SK-N-SH (cell line): ENCODE measurements at regions not wholly inside any gene's neighbourhood (a gene's known extent, or its start where the extent isn't known, plus 50 kb on each side); places are given as distances from the start of the nearest gene placed in this dataset.

Experiments
- CTCF ChIA-PET: fragments of 300-600, 350-600 bp; formaldehyde crosslinking; extraction: SDS; loops from one replicate; lab custom pipeline; 2021; lab: Yijun Ruan, JAX
- POLR2A ChIA-PET: fragments of 350-600 bp; sonication (Branson Sonifier 250); formaldehyde crosslinking; extraction: SDS; loops from one replicate; lab custom pipeline; 2020; ENCODE audit warnings: antibody characterized with exemption, inconsistent platforms; lab: Yijun Ruan, JAX
- DNase-seq: peaks from one replicate; pipeline ENCODE4 v3.0.0; 2012
- H2AFZ ChIP-seq: fragments of 200-600 bp; sonication (generic); 2 replicates; pipeline ENCODE4 v1.8.1; 2016; ENCODE audit warnings: antibody characterized with exemption, mild to moderate bottlenecking, low read depth
- H3F3A ChIP-seq: fragments of 200-600 bp; sonication (generic); replicated peaks from 2 replicates; pipeline ENCODE3; 2016; ENCODE audit warnings: antibody characterized with exemption, mild to moderate bottlenecking; ENCODE audit not compliant: insufficient read depth
- H3K27ac ChIP-seq, 2 experiments: fragments of 200-500 bp in 1 of 2; fragments of 200-600 bp in 1 of 2; sonication (Bioruptor generic) in 1 of 2; sonication (generic), shearing (Covaris generic) in 1 of 2; 2 replicates each; pipeline versions ENCODE4 v1.5.1 to v1.6.1; 2014 to 2016; ENCODE audit warnings: low read depth in 2 of 2, inconsistent platforms in 1 of 2, low read length in 1 of 2, mild to moderate bottlenecking in 1 of 2, mixed read lengths in 1 of 2
- H3K27me3 ChIP-seq: fragments of 200-600 bp; sonication (generic), shearing (Covaris generic); 2 replicates; pipeline ENCODE4 v1.6.1; 2016; ENCODE audit warnings: mixed run types; ENCODE audit not compliant: insufficient read depth
- H3K36me3 ChIP-seq, 2 experiments: fragments of 200-500 bp in 1 of 2; fragments of 200-600 bp in 1 of 2; sonication (Bioruptor generic) in 1 of 2; sonication (generic) in 1 of 2; replicated peaks in 1 of 2; 2 replicates each; pipeline versions ENCODE3 to v1.5.1; 2014 to 2016; ENCODE audit warnings: low read length in 1 of 2, mild to moderate bottlenecking in 1 of 2; ENCODE audit not compliant: insufficient read depth in 2 of 2, control insufficient read depth in 1 of 2
- H3K4me1 ChIP-seq, 2 experiments: fragments of 200-500 bp in 1 of 2; fragments of 200-600 bp in 1 of 2; sonication (Bioruptor generic) in 1 of 2; sonication (generic), shearing (Covaris generic) in 1 of 2; 2 replicates each; pipeline versions ENCODE4 v1.5.1 to v1.6.1; 2014 to 2016; ENCODE audit warnings: low read depth in 1 of 2, low read length in 1 of 2, mixed run types in 1 of 2; ENCODE audit not compliant: insufficient read depth in 2 of 2, control insufficient read depth in 1 of 2
- H3K4me2 ChIP-seq: fragments of 200-600 bp; sonication (generic), shearing (Covaris generic); 2 replicates; pipeline ENCODE4 v1.6.1; 2017; ENCODE audit warnings: mixed run types
- H3K4me3 ChIP-seq, 2 experiments: fragments of 200-500 bp in 1 of 2; fragments of 200-600 bp in 1 of 2; sonication (Bioruptor generic) in 1 of 2; sonication (generic), shearing (Covaris generic) in 1 of 2; 2 replicates each; pipeline versions ENCODE4 v1.5.1 to v1.8.1; 2014 to 2016; ENCODE audit warnings: low read depth in 2 of 2, inconsistent platforms in 1 of 2, low read length in 1 of 2, mild to moderate bottlenecking in 1 of 2, mixed read lengths in 1 of 2, moderate library complexity in 1 of 2
- H3K79me2 ChIP-seq: fragments of 200-600 bp; sonication (generic); 2 replicates; pipeline ENCODE4 v1.8.1; 2017; ENCODE audit warnings: mild to moderate bottlenecking; ENCODE audit not compliant: insufficient read depth
- H3K9ac ChIP-seq: fragments of 200-600 bp; sonication (generic); 2 replicates; pipeline ENCODE4 v1.6.1; 2017; ENCODE audit warnings: mixed run types
- H3K9me2 ChIP-seq: fragments of 200-600 bp; sonication (generic); 2 replicates; pipeline ENCODE4 v1.6.1; 2017; ENCODE audit warnings: mixed run types
- H3K9me3 ChIP-seq: fragments of 200-600 bp; sonication (generic); 2 replicates; pipeline ENCODE4 v1.6.1; 2017; ENCODE audit warnings: mixed run types, mild to moderate bottlenecking, moderate library complexity
- H4K20me1 ChIP-seq: fragments of 200-600 bp; sonication (generic); 2 replicates; pipeline ENCODE4 v1.6.1; 2017; ENCODE audit warnings: mild to moderate bottlenecking, mixed run types; ENCODE audit not compliant: insufficient read depth
- CTCF ChIP-seq: fragments of 200-600 bp; sonication (generic); IDR thresholded peaks from 2 replicates; pipeline ENCODE4 v1.6.1; 2017; ENCODE audit warnings: antibody characterized with exemption, mild to moderate bottlenecking, moderate library complexity
- ELF1 ChIP-seq: IDR thresholded peaks from 2 replicates; pipeline ENCODE4 v1.4.0; 2012
- EP300 ChIP-seq, 2 experiments: IDR thresholded peaks; 2 replicates each; pipeline versions ENCODE4 v1.4.0 to v1.6.1; 2012; ENCODE audit warnings: borderline replicate concordance in 1 of 2, low read depth in 1 of 2, low read length in 1 of 2
- FOXJ3 ChIP-seq: sonication (generic); formaldehyde crosslinking; IDR thresholded peaks from 2 replicates; pipeline ENCODE4 v1.5.1; 2020; ENCODE audit warnings: mild to moderate bottlenecking, missing genetic modification reagents
- GABPA ChIP-seq: IDR thresholded peaks from 2 replicates; pipeline ENCODE4 v1.4.0; 2012; ENCODE audit warnings: low read depth, mild to moderate bottlenecking
- SIN3A ChIP-seq: IDR thresholded peaks from 2 replicates; pipeline ENCODE4 v1.6.1; 2012; ENCODE audit warnings: low read depth, mild to moderate bottlenecking, low read length, moderate library complexity, borderline replicate concordance
- TCF12 ChIP-seq: IDR thresholded peaks from 2 replicates; pipeline ENCODE4 v1.4.0; 2012
- YY1 ChIP-seq: IDR thresholded peaks from 2 replicates; pipeline ENCODE4 v1.4.0; 2012; ENCODE audit warnings: low read depth, mild to moderate bottlenecking
- WGBS: methylation state at CpG from one replicate; pipeline ENCODE4 v1.1.6; 2017; ENCODE audit warnings: low lambda C conversion rate; 5-methylcytosine and 5-hydroxymethylcytosine counted together
- TF ChIP-seq, protein P1 (sequence below): fragments of 150-350 bp; IDR thresholded peaks from 2 replicates; pipeline ENCODE4 v1.6.1; 2016; ENCODE audit warnings: mild to moderate bottlenecking, low read depth, low read length
- TF ChIP-seq, protein P2 (sequence below): IDR thresholded peaks from 2 replicates; pipeline ENCODE4 v1.4.0; 2012; ENCODE audit warnings: low read depth, borderline replicate concordance

DNA sequence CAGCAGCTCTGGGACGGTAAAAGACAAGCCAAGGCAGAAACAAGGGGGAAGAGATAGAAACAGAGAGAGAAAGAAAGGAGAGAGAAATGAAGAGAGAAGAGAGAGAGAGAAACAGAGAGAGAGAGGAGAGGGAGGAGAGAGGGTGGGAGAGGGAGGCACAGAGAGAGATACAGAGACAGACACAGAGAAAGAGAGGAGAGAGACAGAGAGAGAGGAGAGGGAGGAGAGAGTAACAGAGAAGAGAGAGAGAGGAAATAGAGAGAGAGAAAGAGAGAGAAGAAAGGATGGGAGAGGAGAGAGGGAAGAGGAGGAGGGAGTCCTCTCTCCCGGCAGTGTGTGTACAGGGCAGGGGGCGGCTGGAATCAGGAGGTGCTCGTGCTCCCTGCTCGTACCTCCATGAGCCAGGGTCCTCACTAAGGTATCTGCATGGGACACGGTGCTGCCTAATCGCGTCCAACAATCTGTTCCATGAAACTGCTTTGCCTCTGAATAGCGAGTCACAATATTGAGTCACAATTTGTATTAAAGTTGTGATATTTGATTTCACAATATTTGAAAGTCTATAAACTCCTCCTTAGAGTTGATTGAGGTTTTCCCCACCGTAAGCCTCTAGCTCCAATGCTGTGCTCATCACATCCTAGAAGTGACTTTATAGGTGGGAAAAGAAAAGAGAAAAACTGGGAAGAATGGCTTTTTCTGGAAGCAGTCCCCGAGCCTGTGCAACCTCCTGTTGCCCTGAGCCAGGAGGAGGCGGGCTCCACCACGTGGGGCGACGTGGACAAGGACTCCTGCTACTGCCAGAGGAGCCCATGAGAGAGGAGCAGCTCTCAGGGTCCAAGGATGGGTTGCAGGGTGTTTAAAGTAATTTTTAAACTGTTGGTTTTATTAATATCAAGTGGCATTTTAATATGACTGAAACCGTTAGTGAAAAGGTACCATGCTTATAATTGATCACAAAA, 81.7 kb upstream of the ARHGEF7 start (continued):
- TF ChIP-seq, protein P1, sequence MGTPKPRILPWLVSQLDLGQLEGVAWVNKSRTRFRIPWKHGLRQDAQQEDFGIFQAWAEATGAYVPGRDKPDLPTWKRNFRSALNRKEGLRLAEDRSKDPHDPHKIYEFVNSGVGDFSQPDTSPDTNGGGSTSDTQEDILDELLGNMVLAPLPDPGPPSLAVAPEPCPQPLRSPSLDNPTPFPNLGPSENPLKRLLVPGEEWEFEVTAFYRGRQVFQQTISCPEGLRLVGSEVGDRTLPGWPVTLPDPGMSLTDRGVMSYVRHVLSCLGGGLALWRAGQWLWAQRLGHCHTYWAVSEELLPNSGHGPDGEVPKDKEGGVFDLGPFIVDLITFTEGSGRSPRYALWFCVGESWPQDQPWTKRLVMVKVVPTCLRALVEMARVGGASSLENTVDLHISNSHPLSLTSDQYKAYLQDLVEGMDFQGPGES, result no peak
- TF ChIP-seq YY1 (no peak), FOXJ3 (CRISPR knock-in tag) (no peak), ELF1 (no peak), GABPA (no peak)

- no peak overlapping the region for H3K4me2 ChIP-seq
- H3K9me2 ChIP-seq, result no peaks in the 10 kb centered on the region
- no peaks in the 10 kb centered on the region for H4K20me1 ChIP-seq
- H3K27me3 ChIP-seq, result peaks cover 1% of the 10 kb centered on the region; the same call in 1 of the 2 replicates
- 31% methylated on average over 4 of the region's 8 CpGs for WGBS
- H3K4me1 ChIP-seq, result no peaks in the 10 kb centered on the region
- no peak overlapping the region for H3K27ac ChIP-seq
- DNase-seq, result no peak
- H3K36me3 ChIP-seq, result no peaks in the 10 kb centered on the region
- TF ChIP-seq FOXJ3 (CRISPR knock-in tag) (no peak), EP300 (IDR thresholded peaks at IDR 0.05; ENCODE audit: borderline replicate concordance in 1 of 2, low read depth in 1 of 2, low read length in 1 of 2) (no peak), CTCF (no peak), SIN3A (no peak), TCF12 (peak; percentile 56; the same call in 1 of the 2 replicates)
- TF ChIP-seq, protein P2, sequence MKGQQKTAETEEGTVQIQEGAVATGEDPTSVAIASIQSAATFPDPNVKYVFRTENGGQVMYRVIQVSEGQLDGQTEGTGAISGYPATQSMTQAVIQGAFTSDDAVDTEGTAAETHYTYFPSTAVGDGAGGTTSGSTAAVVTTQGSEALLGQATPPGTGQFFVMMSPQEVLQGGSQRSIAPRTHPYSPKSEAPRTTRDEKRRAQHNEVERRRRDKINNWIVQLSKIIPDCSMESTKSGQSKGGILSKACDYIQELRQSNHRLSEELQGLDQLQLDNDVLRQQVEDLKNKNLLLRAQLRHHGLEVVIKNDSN, result no peak
- TF ChIP-seq, all 33 proteins: peak for 1
- no peaks in the 10 kb centered on the region for H3F3A ChIP-seq
- no peaks in the 10 kb centered on the region for H3K79me2 ChIP-seq
- no peaks in the 10 kb centered on the region for H3K9me3 ChIP-seq
- ChIA-PET CTCF (interaction anchor here (0.5 to 1.8 kb wide), 3 partner anchors 20 to 1941 kb away, joined by 3 to 5 read pairs (median 4); no protein-coding TSS in a partner anchor), POLR2A (no interaction called here)
- H3K4me3 ChIP-seq, result no peak overlapping the region
- no peak overlapping the region for H2AFZ ChIP-seq
- H3K9ac ChIP-seq, result no peak overlapping the region
These were observed 83.6 kb upstream of the ARHGEF7 start for GRCh38 chr13:111031531-111031961.
